ENCODE measurements at regions not wholly inside any gene's neighbourhood (a gene's known extent, or its start where the extent isn't known, plus 50 kb on each side); places are given as distances from the start of the nearest gene placed in this dataset.

GRCh38 chr2:220580113-220580512 is 952.7 kb downstream of the SLC4A3 start:
- Histone ChIP-seq H3K4me3 (no peak overlapping the region), H3K27ac (no peak overlapping the region), H3K27me3 (no peaks in the 10 kb centered on the region), H3K4me1 (no peaks in the 10 kb centered on the region), H3K9me3 (no peaks in the 10 kb centered on the region), H3K36me3 (no peaks in the 10 kb centered on the region)
- ATAC-seq (no peak), DNase-seq (no peak)
- intact Hi-C loops (cut with DNase I) = no loop called here
- no peak for TF ChIP-seq CTCF (IDR thresholded peaks at IDR 0.05)

GRCh38 chr2:220583725-220584124 is 956.3 kb downstream of the SLC4A3 start:
- intact Hi-C loops (cut with DNase I) = no loop called here

GRCh38 chr2:220585241-220585640 is 957.8 kb downstream of the SLC4A3 start:
- Histone ChIP-seq H3K27me3 (no peaks in the 10 kb centered on the region), H3K27ac (no peak overlapping the region), H3K9me3 (no peaks in the 10 kb centered on the region), H3K4me3 (no peak overlapping the region), H3K36me3 (no peaks in the 10 kb centered on the region), H3K4me1 (no peaks in the 10 kb centered on the region)
- no peak for ATAC-seq
- no peak for TF ChIP-seq CTCF (IDR thresholded peaks at IDR 0.05)
- intact Hi-C loops (cut with DNase I) = no loop called here
- no peak for DNase-seq

More at GRCh38 chr2:220583725-220584124, 956.3 kb downstream of the SLC4A3 start:
- no peak overlapping the region for H3K27ac ChIP-seq
- H3K27me3 ChIP-seq = no peaks in the 10 kb centered on the region
- H3K9me3 ChIP-seq = no peaks in the 10 kb centered on the region
- DNase-seq (no peak), ATAC-seq (no peak)
- no peaks in the 10 kb centered on the region for H3K36me3 ChIP-seq
- no peak overlapping the region for H3K4me3 ChIP-seq
- H3K4me1 ChIP-seq = no peaks in the 10 kb centered on the region
- no peak for TF ChIP-seq CTCF (IDR thresholded peaks at IDR 0.05)

- Histone ChIP-seq H3K4me1 (no peaks in the 10 kb centered on the region), H3K27ac (no peak overlapping the region), H3K36me3 (no peaks in the 10 kb centered on the region), H3K27me3 (no peaks in the 10 kb centered on the region), H3K4me3 (no peak overlapping the region), H3K9me3 (no peaks in the 10 kb centered on the region)
- TF ChIP-seq CTCF (IDR thresholded peaks at IDR 0.05) = no peak
- ATAC-seq (no peak), DNase-seq (no peak)
- intact Hi-C loops (cut with DNase I) = no loop called here
Measured at GRCh38 chr2:220586980-220587530, 959.6 kb downstream of the SLC4A3 start.

GRCh38 chr2:220588148-220588547 is 960.7 kb downstream of the SLC4A3 start:
- no peak for DNase-seq
- Histone ChIP-seq H3K4me1 (no peaks in the 10 kb centered on the region), H3K4me3 (no peak overlapping the region), H3K36me3 (no peaks in the 10 kb centered on the region), H3K27ac (no peak overlapping the region), H3K9me3 (no peaks in the 10 kb centered on the region), H3K27me3 (no peaks in the 10 kb centered on the region)
- intact Hi-C loops (cut with DNase I) = no loop called here
- no peak for TF ChIP-seq CTCF (IDR thresholded peaks at IDR 0.05)
- no peak for ATAC-seq

- intact Hi-C loops (cut with DNase I) = no loop called here
- no peak for TF ChIP-seq CTCF (IDR thresholded peaks at IDR 0.05)
- H3K4me3 ChIP-seq = no peak overlapping the region
- no peaks in the 10 kb centered on the region for H3K27me3 ChIP-seq
- no peak for ATAC-seq
- no peaks in the 10 kb centered on the region for H3K4me1 ChIP-seq
- H3K27ac ChIP-seq = no peak overlapping the region
- no peak for DNase-seq
- H3K9me3 ChIP-seq = no peaks in the 10 kb centered on the region
- H3K36me3 ChIP-seq = no peaks in the 10 kb centered on the region
Measured at GRCh38 chr2:220590476-220590875, 963.0 kb downstream of the SLC4A3 start.

Data from upper lobe of right lung (tissue), 1 donor.